Osteoblast (primary cell): ENCODE measurements at regions not wholly inside any gene's neighbourhood (a gene's known extent, or its start where the extent isn't known, plus 50 kb on each side); places are given as distances from the start of the nearest gene placed in this dataset.

ENCODE experiments used
- DNase-seq: peaks from one replicate; pipeline ENCODE4 v3.0.0; 2011; ENCODE audit warnings: low spot score, mixed read lengths; ENCODE audit not compliant: insufficient read length; ENCODE audit errors: missing footprints
- H2AFZ ChIP-seq: 2 replicates; pipeline ENCODE4 v1.6.0; 2011; ENCODE audit warnings: mild to moderate bottlenecking, low read length
- H3K27ac ChIP-seq: 2 replicates; pipeline ENCODE4 v1.5.1; 2011; ENCODE audit warnings: mild to moderate bottlenecking, low read depth, low read length, moderate library complexity
- H3K27me3 ChIP-seq: 2 replicates; pipeline ENCODE4 v1.6.0; 2012; ENCODE audit warnings: mild to moderate bottlenecking, control low read depth, inconsistent platforms, low read length, moderate library complexity; ENCODE audit not compliant: insufficient read depth
- H3K36me3 ChIP-seq: 2 replicates; pipeline ENCODE4 v1.5.1; 2011; ENCODE audit warnings: mild to moderate bottlenecking, low read length, control low read depth, moderate library complexity; ENCODE audit not compliant: insufficient read depth
- H3K4me1 ChIP-seq: 2 replicates; pipeline ENCODE4 v1.5.1; 2011; ENCODE audit warnings: mild to moderate bottlenecking, low read length, control low read depth, moderate library complexity; ENCODE audit not compliant: insufficient read depth
- H3K4me2 ChIP-seq: 2 replicates; pipeline ENCODE4 v1.6.0; 2011; ENCODE audit warnings: mild to moderate bottlenecking, low read length; ENCODE audit not compliant: insufficient read depth
- H3K4me3 ChIP-seq: fragments of 200-600 bp; sonication (generic); 3 replicates; pipeline ENCODE4 v1.5.1; 2012; ENCODE audit warnings: mild to moderate bottlenecking, low read length, inconsistent platforms; ENCODE audit not compliant: insufficient read depth
- H3K79me2 ChIP-seq: 2 replicates; pipeline ENCODE4 v1.6.0; 2012; ENCODE audit warnings: mild to moderate bottlenecking, low read length, control low read depth, inconsistent platforms; ENCODE audit not compliant: insufficient read depth
- H3K9me3 ChIP-seq: 2 replicates; pipeline ENCODE4 v1.5.1; 2011; ENCODE audit warnings: low read depth, low read length, control low read depth
- H4K20me1 ChIP-seq: 2 replicates; pipeline ENCODE4 v1.6.0; 2012; ENCODE audit warnings: mild to moderate bottlenecking, low read length, control low read depth; ENCODE audit not compliant: insufficient read depth
- TF ChIP-seq, protein P1 (sequence below): IDR thresholded peaks from 2 replicates; pipeline ENCODE4 v1.5.1; 2011; ENCODE audit warnings: mild to moderate bottlenecking, low read depth, low read length, moderate library complexity; ENCODE audit errors: extremely low read depth

GRCh38 chr5:2874099-2874498 lies 122.6 kb upstream of the IRX2 start:
- peaks cover 9% of the 10 kb centered on the region for H3K9me3 ChIP-seq
- no peak overlapping the region for H2AFZ ChIP-seq
- H3K4me3 ChIP-seq, result no peak overlapping the region
- no peak overlapping the region for H3K27ac ChIP-seq
- TF ChIP-seq, protein P1, sequence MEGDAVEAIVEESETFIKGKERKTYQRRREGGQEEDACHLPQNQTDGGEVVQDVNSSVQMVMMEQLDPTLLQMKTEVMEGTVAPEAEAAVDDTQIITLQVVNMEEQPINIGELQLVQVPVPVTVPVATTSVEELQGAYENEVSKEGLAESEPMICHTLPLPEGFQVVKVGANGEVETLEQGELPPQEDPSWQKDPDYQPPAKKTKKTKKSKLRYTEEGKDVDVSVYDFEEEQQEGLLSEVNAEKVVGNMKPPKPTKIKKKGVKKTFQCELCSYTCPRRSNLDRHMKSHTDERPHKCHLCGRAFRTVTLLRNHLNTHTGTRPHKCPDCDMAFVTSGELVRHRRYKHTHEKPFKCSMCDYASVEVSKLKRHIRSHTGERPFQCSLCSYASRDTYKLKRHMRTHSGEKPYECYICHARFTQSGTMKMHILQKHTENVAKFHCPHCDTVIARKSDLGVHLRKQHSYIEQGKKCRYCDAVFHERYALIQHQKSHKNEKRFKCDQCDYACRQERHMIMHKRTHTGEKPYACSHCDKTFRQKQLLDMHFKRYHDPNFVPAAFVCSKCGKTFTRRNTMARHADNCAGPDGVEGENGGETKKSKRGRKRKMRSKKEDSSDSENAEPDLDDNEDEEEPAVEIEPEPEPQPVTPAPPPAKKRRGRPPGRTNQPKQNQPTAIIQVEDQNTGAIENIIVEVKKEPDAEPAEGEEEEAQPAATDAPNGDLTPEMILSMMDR, result no peak
- no peaks in the 10 kb centered on the region for H3K36me3 ChIP-seq
- H3K27me3 ChIP-seq, result no peaks in the 10 kb centered on the region
- no peak for DNase-seq
- H3K4me1 ChIP-seq, result no peaks in the 10 kb centered on the region
- no peak overlapping the region for H3K4me2 ChIP-seq
- no peaks in the 10 kb centered on the region for H3K79me2 ChIP-seq
- no peaks in the 10 kb centered on the region for H4K20me1 ChIP-seq

GRCh38 chr5:2872676-2873075 lies 121.2 kb upstream of the IRX2 start:
- Histone ChIP-seq H3K4me2 (no peak overlapping the region), H4K20me1 (no peaks in the 10 kb centered on the region), H3K36me3 (no peaks in the 10 kb centered on the region), H3K27ac (no peak overlapping the region), H3K9me3 (peaks cover 7% of the 10 kb centered on the region), H3K27me3 (no peaks in the 10 kb centered on the region), H3K4me1 (no peaks in the 10 kb centered on the region), H3K4me3 (no peak overlapping the region), H3K79me2 (no peaks in the 10 kb centered on the region), H2AFZ (no peak overlapping the region)
- TF ChIP-seq, protein P1, result no peak
- no peak for DNase-seq

DNA sequence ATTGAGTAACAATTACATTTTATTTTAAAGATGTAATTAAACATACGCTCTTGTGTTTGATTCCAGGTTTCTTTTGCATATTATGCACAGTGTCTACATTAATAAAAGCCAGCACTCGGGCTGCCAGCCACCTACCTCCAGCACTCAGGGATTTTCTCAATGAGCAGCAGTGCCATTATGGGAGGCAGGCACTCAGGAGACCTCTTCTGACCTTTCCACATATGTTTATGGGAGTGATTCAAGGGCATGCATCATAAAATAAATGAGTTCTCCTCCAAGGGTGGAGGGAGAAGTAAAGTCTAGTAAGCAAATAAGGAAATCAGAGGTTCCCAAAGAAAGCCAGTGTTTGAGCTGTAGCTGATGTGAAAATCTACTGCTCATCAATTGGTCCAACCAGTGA lies 119.8 kb upstream of the IRX2 start:
- no peaks in the 10 kb centered on the region for H3K27me3 ChIP-seq
- no peaks in the 10 kb centered on the region for H3K36me3 ChIP-seq
- TF ChIP-seq, protein P1, result no peak
- H3K4me1 ChIP-seq, result no peaks in the 10 kb centered on the region
- peaks cover 7% of the 10 kb centered on the region for H3K9me3 ChIP-seq
- no peak overlapping the region for H3K4me3 ChIP-seq
- no peaks in the 10 kb centered on the region for H4K20me1 ChIP-seq
- no peaks in the 10 kb centered on the region for H3K79me2 ChIP-seq
- no peak for DNase-seq
- H3K4me2 ChIP-seq, result no peak overlapping the region
- H2AFZ ChIP-seq, result no peak overlapping the region
- H3K27ac ChIP-seq, result no peak overlapping the region

GRCh38 chr5:2869471-2869870 lies 118.0 kb upstream of the IRX2 start:
- no peaks in the 10 kb centered on the region for H4K20me1 ChIP-seq
- no peak overlapping the region for H3K4me2 ChIP-seq
- no peaks in the 10 kb centered on the region for H3K79me2 ChIP-seq
- no peak overlapping the region for H3K27ac ChIP-seq
- H3K36me3 ChIP-seq, result no peaks in the 10 kb centered on the region
- no peak overlapping the region for H3K4me3 ChIP-seq
- peaks cover 4% of the 10 kb centered on the region for H3K9me3 ChIP-seq
- DNase-seq, result no peak
- H2AFZ ChIP-seq, result no peak overlapping the region
- H3K27me3 ChIP-seq, result no peaks in the 10 kb centered on the region
- no peaks in the 10 kb centered on the region for H3K4me1 ChIP-seq
- TF ChIP-seq, protein P1, result no peak
